GM19328 (cell line): ENCODE measurements at regions not wholly inside any gene's neighbourhood (a gene's known extent, or its start where the extent isn't known, plus 50 kb on each side); places are given as distances from the start of the nearest gene placed in this dataset.

ENCODE experiments used
- ATAC-seq: cut with Tn5 transposase; IDR thresholded peaks from one replicate; pipeline ENCODE4 v1.9.1; 2021; ENCODE audit warnings: mild to moderate bottlenecking, moderate library complexity; ENCODE audit not compliant: unreplicated experiment

- ATAC-seq: no peak
These were observed 397.8 kb downstream of the SLITRK5 start for GRCh38 chr13:88068975-88069374.

GRCh38 chr13:88071371-88071770 lies 400.2 kb downstream of the SLITRK5 start:
- no peak for ATAC-seq

GRCh38 chr13:88074794-88075510 lies 403.8 kb downstream of the SLITRK5 start:
- ATAC-seq: no peak

- no peak for ATAC-seq
These were observed 413.9 kb downstream of the SLITRK5 start for GRCh38 chr13:88085036-88085435.

- ATAC-seq: no peak
These were observed 415.4 kb downstream of the SLITRK5 start for GRCh38 chr13:88086577-88086976.

GRCh38 chr13:88097541-88097940 lies 426.4 kb downstream of the SLITRK5 start:
- ATAC-seq: no peak

GRCh38 chr13:88103824-88104223 lies 432.7 kb downstream of the SLITRK5 start:
- ATAC-seq: no peak

- no peak for ATAC-seq
These were observed 433.4 kb downstream of the SLITRK5 start for GRCh38 chr13:88104576-88104975.

GRCh38 chr13:88107570-88107969 lies 436.4 kb downstream of the SLITRK5 start:
- no peak for ATAC-seq

- ATAC-seq: no peak
These were observed 441.4 kb downstream of the SLITRK5 start for GRCh38 chr13:88112526-88112925.

- ATAC-seq: no peak
These were observed 444.8 kb downstream of the SLITRK5 start for GRCh38 chr13:88115976-88116375.

- ATAC-seq: no peak
These were observed 447.8 kb downstream of the SLITRK5 start for GRCh38 chr13:88118952-88119351.

GRCh38 chr13:88124142-88124541 lies 453.0 kb downstream of the SLITRK5 start:
- ATAC-seq: no peak

- no peak for ATAC-seq
These were observed 453.9 kb downstream of the SLITRK5 start for GRCh38 chr13:88125055-88125454.

GRCh38 chr13:88136098-88136790 lies 465.1 kb downstream of the SLITRK5 start:
- no peak for ATAC-seq

GRCh38 chr13:88142653-88143052 lies 471.5 kb downstream of the SLITRK5 start:
- no peak for ATAC-seq

- ATAC-seq: no peak
These were observed 473.4 kb downstream of the SLITRK5 start for GRCh38 chr13:88144580-88144979.

- ATAC-seq: no peak
These were observed 482.2 kb downstream of the SLITRK5 start for GRCh38 chr13:88153353-88153752.

GRCh38 chr13:88154001-88154400 lies 482.8 kb downstream of the SLITRK5 start:
- no peak for ATAC-seq

GRCh38 chr13:88162076-88162702 lies 491.0 kb downstream of the SLITRK5 start:
- no peak for ATAC-seq

- ATAC-seq: no peak
These were observed 505.1 kb downstream of the SLITRK5 start for GRCh38 chr13:88176231-88176630.

GRCh38 chr13:88183440-88183839 lies 512.3 kb downstream of the SLITRK5 start:
- no peak for ATAC-seq
